SK-N-SH treated with all-trans-retinoic acid at 6 μM for 48 hours (cell line): ENCODE measurements at regions not wholly inside any gene's neighbourhood (a gene's known extent, or its start where the extent isn't known, plus 50 kb on each side); places are given as distances from the start of the nearest gene placed in this dataset.

ENCODE experiments used
- CREB5 ChIP-seq: fragments of 250-450 bp; sonication (Bioruptor Pico); IDR thresholded peaks from 2 replicates; pipeline ENCODE4 v1.5.1; 2020; ENCODE audit warnings: low read depth, mild to moderate bottlenecking, moderate library complexity
- PATZ1 ChIP-seq: fragments of 250-450 bp; sonication (Bioruptor Pico); IDR thresholded peaks from 2 replicates; pipeline ENCODE4 v1.8.0; 2020; ENCODE audit warnings: mild to moderate bottlenecking, moderate library complexity, borderline replicate concordance
- SNAI2 ChIP-seq: fragments of 250-450 bp; sonication (Bioruptor Pico); IDR thresholded peaks from 2 replicates; pipeline ENCODE4 v1.5.0; 2020; ENCODE audit warnings: mild to moderate bottlenecking, moderate library complexity

- TF ChIP-seq PATZ1 (CRISPR knock-in tag), result no peak
- no peak for TF ChIP-seq CREB5 (CRISPR knock-in tag)
- no peak for TF ChIP-seq SNAI2 (CRISPR knock-in tag)
Measured at GRCh38 chr2:235360446-235360845, 133.4 kb upstream of the AGAP1 start.
